SH-SY5Y (cell line): ENCODE measurements at regions not wholly inside any gene's neighbourhood (a gene's known extent, or its start where the extent isn't known, plus 50 kb on each side); places are given as distances from the start of the nearest gene placed in this dataset.

Source experiments
- GATA2 ChIP-seq: IDR thresholded peaks from 2 replicates; pipeline ENCODE4 v1.6.1; 2011; ENCODE audit warnings: mild to moderate bottlenecking, low read depth, low read length
- GATA3 ChIP-seq: IDR thresholded peaks from 2 replicates; pipeline ENCODE4 v1.6.1; 2011; ENCODE audit warnings: low read depth, mild to moderate bottlenecking, low read length, moderate library complexity

GRCh38 chr10:118537623-118538022 lies 57.8 kb downstream of the PRLHR start:
- TF ChIP-seq GATA2 (no peak), GATA3 (no peak)
